HepG2 (cell line): ENCODE measurements at regions not wholly inside any gene's neighbourhood (a gene's known extent, or its start where the extent isn't known, plus 50 kb on each side); places are given as distances from the start of the nearest gene placed in this dataset.

Experiments used
- ATAC-seq: fragments of 200-7000 bp; cut with Tn5 transposase; 3 replicates; pipeline ENCODE4 v1.9.1; 2020; ENCODE audit warnings: mild to moderate bottlenecking, moderate library complexity
- BruUV-seq: library from RNA; stranded (reverse); fragments of 400-500 nt; replicated peaks from 2 replicates; lab custom pipeline; 2021; lab: Mats Ljungman, UMichigan
- CTCF ChIA-PET: fragments of 300-600 bp; formaldehyde crosslinking; extraction: SDS; loops from one replicate; lab custom pipeline; 2021; ENCODE audit warnings: low total read pairs, inconsistent platforms, low intra/inter-chr PET ratio; lab: Yijun Ruan, JAX
- POLR2A ChIA-PET: fragments of 350-600 bp; sonication (Branson Sonifier 250); formaldehyde crosslinking; loops from one replicate; lab custom pipeline; 2020; ENCODE audit warnings: antibody characterized with exemption, inconsistent platforms; lab: Yijun Ruan, JAX
- DNase-seq: peaks from one replicate; pipeline ENCODE4 v3.0.0-alpha.2; 2015; ENCODE audit warnings: low spot score
- FAIRE-seq: peaks from 3 replicates; lab custom pipeline; 2011; peaks lifted over from hg19 to GRCh38; lab: Jason Lieb, UNC
- H2AFZ ChIP-seq: one replicate; pipeline ENCODE4 v1.6.1; 2011; ENCODE audit warnings: low read length, inconsistent platforms
- H3K27ac ChIP-seq: fragments of 300-600 bp; 3 replicates; pipeline ENCODE4 v1.8.0; 2011; ENCODE audit warnings: mixed run types, mild to moderate bottlenecking, mixed read lengths, low read length, inconsistent platforms; ENCODE audit not compliant: insufficient read depth; ENCODE audit errors: extremely low read length
- H3K27me3 ChIP-seq, 2 experiments: fragments of 200-600 bp in 1 of 2; 2 replicates in 1 of 2; 3 replicates in 1 of 2; pipeline versions ENCODE4 v1.6.0 to v1.8.0; 2011; ENCODE audit warnings: low read length in 2 of 2, mild to moderate bottlenecking in 2 of 2, moderate library complexity in 2 of 2, inconsistent platforms in 1 of 2; ENCODE audit not compliant: insufficient read depth in 2 of 2, control insufficient read depth in 1 of 2
- H3K36me3 ChIP-seq, 2 experiments: fragments of 200-600 bp in 1 of 2; replicated peaks in 1 of 2; 2 replicates in 1 of 2; 3 replicates in 1 of 2; pipeline versions ENCODE4 v1.5.1 to v1.8.0; 2011; ENCODE audit warnings: low read length in 2 of 2, inconsistent platforms in 1 of 2; ENCODE audit not compliant: insufficient read depth in 2 of 2, control insufficient read depth in 1 of 2
- H3K4me1 ChIP-seq: 2 replicates; pipeline ENCODE4 v1.5.1; 2012; ENCODE audit warnings: low read length, inconsistent platforms; ENCODE audit not compliant: insufficient read depth
- H3K4me2 ChIP-seq: 2 replicates; pipeline ENCODE4 v1.6.0; 2011; ENCODE audit warnings: low read depth, low read length, inconsistent platforms
- H3K4me3 ChIP-seq, 3 experiments: fragments of 200-600 bp in 1 of 3; sonication (generic), shearing (Covaris generic) in 1 of 3; replicated peaks in 1 of 3; 2 replicates each; pipeline ENCODE4 v1.5.1; 2011 to 2016; ENCODE audit warnings: low read length in 3 of 3, inconsistent platforms in 2 of 3, low read depth in 2 of 3, mild to moderate bottlenecking in 2 of 3, control low read depth in 1 of 3, mixed read lengths in 1 of 3; ENCODE audit not compliant: insufficient read depth in 1 of 3
- H3K79me2 ChIP-seq: one replicate; pipeline ENCODE4 v1.6.1; 2011; ENCODE audit warnings: low read length, inconsistent platforms; ENCODE audit not compliant: insufficient read depth
- H3K9ac ChIP-seq: 2 replicates; pipeline ENCODE4 v1.6.0; 2011; ENCODE audit warnings: mild to moderate bottlenecking, low read depth, low read length, inconsistent platforms; ENCODE audit not compliant: insufficient read depth
- H3K9me3 ChIP-seq: 2 replicates; pipeline ENCODE4 v1.5.1; 2012; ENCODE audit warnings: mild to moderate bottlenecking, low read length
- H4K20me1 ChIP-seq: 2 replicates; pipeline ENCODE4 v1.6.0; 2011; ENCODE audit warnings: inconsistent platforms, mild to moderate bottlenecking, low read length, moderate library complexity; ENCODE audit not compliant: insufficient read depth
- AGO1 ChIP-seq: fragments of 200-400 bp; formaldehyde crosslinking; IDR thresholded peaks from 2 replicates; pipeline ENCODE4 v1.6.1; 2017; ENCODE audit warnings: mild to moderate bottlenecking, low read depth, low read length, moderate library complexity; ENCODE audit not compliant: poor library complexity, severe bottlenecking
- ATF1 ChIP-seq: IDR thresholded peaks from 2 replicates; pipeline ENCODE4 v1.6.1; 2016; ENCODE audit warnings: mild to moderate bottlenecking, control low read depth
- BCL6 ChIP-seq: IDR thresholded peaks from 2 replicates; pipeline ENCODE4 v1.6.1; 2016; ENCODE audit warnings: missing genetic modification reagents, missing compliant biosample characterization
- REST ChIP-seq, 2 experiments: IDR thresholded peaks; 2 replicates each; pipeline ENCODE4 v1.6.1; 2011 to 2012; ENCODE audit warnings: low read length in 2 of 2, borderline replicate concordance in 1 of 2, low read depth in 1 of 2, mild to moderate bottlenecking in 1 of 2, moderate library complexity in 1 of 2
- SMAD9 ChIP-seq: sonication (generic); formaldehyde crosslinking; IDR thresholded peaks from 2 replicates; pipeline ENCODE4 v1.5.1; 2020; ENCODE audit warnings: mild to moderate bottlenecking, missing genetic modification reagents
- SOX5 ChIP-seq: IDR thresholded peaks from 2 replicates; pipeline ENCODE4 v1.6.1; 2016; ENCODE audit warnings: borderline replicate concordance
- ZNF142 ChIP-seq: sonication (generic); formaldehyde crosslinking; IDR thresholded peaks from 2 replicates; pipeline ENCODE4 v1.4.0; 2020; ENCODE audit warnings: missing genetic modification reagents
- ZNF350 ChIP-seq: sonication (generic); formaldehyde crosslinking; IDR thresholded peaks from 2 replicates; pipeline ENCODE4 v1.4.0; 2020; ENCODE audit warnings: mild to moderate bottlenecking, low read depth, missing genetic modification reagents, borderline replicate concordance
- WGBS: methylation state at CpG from one replicate; pipeline ENCODE4 v1.1.6; 2017; ENCODE audit warnings: low lambda C conversion rate; 5-methylcytosine and 5-hydroxymethylcytosine counted together
- in situ Hi-C: cut with HindIII; loops from 2 replicates; pipeline ENCODE4 v1.10.0; 2017; ENCODE audit warnings: low pct_unique_long_range_greater_than_20kb; ENCODE audit not compliant: extremely low pct_ligation_motif_present
- intact Hi-C: fragments of 100-400 bp; cut with micrococcal nuclease; formaldehyde crosslinking; loops from one replicate; pipeline ENCODE4 v1.10.0; 2022; ENCODE audit not compliant: unreplicated experiment

- no peak for TF ChIP-seq SMAD9 (CRISPR knock-in tag)
- no peak for TF ChIP-seq SOX5
- TF ChIP-seq REST (IDR thresholded peaks at IDR 0.05; ENCODE audit: borderline replicate concordance in 1 of 2, low read depth in 1 of 2, low read length in 2 of 2), result peak; percentile 50 to 86
- in situ Hi-C loops (no loop called here), intact Hi-C loops (no loop called here)
- DNase-seq, result no peak
- H3K9ac ChIP-seq, result no peak overlapping the region
- no peak overlapping the region for H3K4me2 ChIP-seq
- no peak for FAIRE-seq
- H3K27ac ChIP-seq, result no peak overlapping the region
- no peak overlapping the region for H3K4me3 ChIP-seq
- H3K79me2 ChIP-seq, result no peaks in the 10 kb centered on the region
- no TSS peak for BruUV-seq
- no peaks in the 10 kb centered on the region for H3K27me3 ChIP-seq
- POLR2A ChIA-PET, result no interaction called here
- CTCF ChIA-PET, result no interaction called here
- WGBS, result 50% methylated on average over 15 of the region's 15 CpGs
- no peaks in the 10 kb centered on the region for H4K20me1 ChIP-seq
- no peak for ATAC-seq
- H2AFZ ChIP-seq, result no peak overlapping the region
- no peaks in the 10 kb centered on the region for H3K36me3 ChIP-seq
- no peaks in the 10 kb centered on the region for H3K9me3 ChIP-seq
- H3K4me1 ChIP-seq, result no peaks in the 10 kb centered on the region
Observed at GRCh38 chr10:130834170-130834569, 477.4 kb downstream of the TCERG1L start.

- FAIRE-seq (no peak), ATAC-seq (no peak), DNase-seq (no peak)
- Histone ChIP-seq H3K4me1 (no peaks in the 10 kb centered on the region), H2AFZ (no peak overlapping the region), H3K4me3 (no peak overlapping the region), H3K4me2 (no peak overlapping the region), H3K79me2 (no peaks in the 10 kb centered on the region), H4K20me1 (no peaks in the 10 kb centered on the region), H3K36me3 (no peaks in the 10 kb centered on the region), H3K9ac (no peak overlapping the region), H3K9me3 (no peaks in the 10 kb centered on the region), H3K27me3 (no peaks in the 10 kb centered on the region), H3K27ac (no peak overlapping the region)
- WGBS, result 73% methylated on average over 13 of the region's 15 CpGs
- in situ Hi-C loops (no loop called here), intact Hi-C loops (no loop called here)
- POLR2A ChIA-PET, result no interaction called here
- CTCF ChIA-PET, result no interaction called here
- BruUV-seq, result no TSS peak
- TF ChIP-seq ATF1 (CRISPR knock-in tag) (no peak), BCL6 (CRISPR knock-in tag) (no peak), ZNF350 (CRISPR knock-in tag) (no peak), ZNF142 (CRISPR knock-in tag) (no peak), AGO1 (no peak)
Observed at GRCh38 chr10:130834573-130834972, 476.9 kb downstream of the TCERG1L start.
